Retina (tissue), 1 donor: ENCODE measurements at regions not wholly inside any gene's neighbourhood (a gene's known extent, or its start where the extent isn't known, plus 50 kb on each side); places are given as distances from the start of the nearest gene placed in this dataset.
"Not testable (repeated sequence)": the region's sequence is repeated elsewhere in the genome, so short reads cannot be mapped to it uniquely, and the experiment has no call there.

Experiments used
- DNase-seq: peaks from one replicate; pipeline ENCODE4 v3.0.0-alpha.2; 2016

DNA sequence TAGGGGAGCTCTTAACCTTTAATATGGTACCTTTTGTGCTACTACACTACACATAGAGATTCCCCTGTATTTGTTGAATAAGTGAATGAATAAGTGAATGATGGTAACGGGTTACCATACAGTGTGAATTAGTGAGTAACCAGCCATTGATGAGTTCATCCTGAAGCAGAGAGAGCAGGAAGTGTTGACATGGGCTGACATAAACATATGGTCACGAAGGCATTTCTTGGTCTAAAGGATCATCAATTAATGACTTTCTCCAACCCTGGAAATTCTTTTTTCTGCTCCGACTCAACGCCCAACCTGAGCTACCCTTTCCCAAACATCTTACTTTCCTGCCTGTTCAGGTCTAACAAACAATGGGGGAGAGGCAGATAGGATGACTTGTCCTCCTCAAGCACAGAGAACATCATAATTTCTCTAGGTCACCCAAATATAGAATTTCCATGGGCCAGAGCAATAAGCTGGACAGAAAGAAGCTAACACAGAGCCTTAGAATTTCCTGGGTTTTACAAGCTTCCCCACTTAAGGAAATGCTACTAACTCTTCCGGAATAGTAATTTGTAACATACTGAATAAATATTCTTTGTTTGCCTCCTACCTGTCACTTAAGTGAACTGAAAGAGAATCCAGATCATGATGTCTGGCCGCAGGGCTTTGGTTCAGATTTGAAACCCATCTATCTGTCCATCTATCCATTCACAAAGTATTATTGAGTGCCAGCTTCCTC is 114.7 kb upstream of the NGF start:
- no peak for DNase-seq

DNA sequence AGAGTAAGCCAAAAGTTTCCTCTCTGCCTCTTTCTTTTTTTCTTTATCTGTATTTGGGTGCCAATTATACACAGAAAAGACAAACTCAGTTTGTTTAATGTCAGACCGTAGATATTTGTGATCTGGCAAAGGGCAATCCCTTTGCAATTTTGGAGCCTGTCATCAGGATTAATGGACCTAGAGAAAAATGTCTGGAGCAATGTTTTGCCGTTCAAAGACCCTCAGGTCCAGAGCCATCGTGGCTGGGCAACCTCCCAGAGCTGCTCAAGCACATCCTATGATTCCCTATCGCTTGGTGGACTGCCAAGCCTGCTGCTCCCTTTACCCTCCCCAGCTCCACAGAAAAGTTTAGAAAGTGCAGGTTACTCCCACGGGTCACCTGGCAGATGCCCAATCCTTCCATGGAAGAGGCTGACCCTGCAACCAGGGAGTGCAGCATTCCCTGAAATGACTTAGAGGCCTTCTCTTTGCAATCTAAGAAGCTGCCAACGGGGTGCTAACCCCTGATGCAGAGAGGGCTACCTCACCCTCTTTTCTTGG is 112.5 kb upstream of the NGF start:
- no peak for DNase-seq

DNA sequence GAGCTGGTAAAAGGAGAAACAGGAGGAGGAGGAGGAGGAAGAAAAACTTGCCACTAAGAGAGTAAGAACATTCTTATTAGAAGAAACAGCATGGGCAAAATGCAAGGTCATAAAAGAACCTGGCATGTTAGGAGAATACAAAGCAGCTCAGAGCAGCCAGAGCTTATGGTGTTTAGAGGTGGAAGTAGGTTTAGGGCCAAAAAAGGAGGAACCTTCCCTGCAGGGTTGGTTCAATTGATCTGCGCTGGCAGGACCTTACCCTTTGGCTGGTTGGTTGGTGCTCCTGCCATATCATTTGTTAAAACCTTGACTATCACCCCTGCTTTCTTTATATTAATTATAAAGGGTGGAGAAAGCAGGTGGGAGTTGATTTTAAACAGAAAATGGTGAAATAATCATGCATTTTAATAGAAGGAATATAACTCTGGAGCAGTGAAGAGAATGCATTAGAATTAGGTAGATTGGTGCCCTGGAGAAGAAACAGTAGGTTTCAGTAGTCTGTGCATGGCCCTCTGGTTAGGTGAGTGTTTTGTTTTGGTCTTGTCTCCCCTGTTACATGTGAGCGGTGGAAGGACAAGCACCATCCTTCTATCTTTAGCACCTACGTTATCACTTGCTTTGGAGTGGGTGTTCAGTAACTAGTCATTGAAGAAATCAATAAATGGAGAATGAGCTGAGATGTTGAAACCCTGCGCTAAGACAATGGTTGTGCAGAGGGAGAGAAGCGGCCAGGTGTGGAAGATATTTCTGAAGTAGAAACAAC is 110.4 kb upstream of the NGF start:
- no peak for DNase-seq

DNA sequence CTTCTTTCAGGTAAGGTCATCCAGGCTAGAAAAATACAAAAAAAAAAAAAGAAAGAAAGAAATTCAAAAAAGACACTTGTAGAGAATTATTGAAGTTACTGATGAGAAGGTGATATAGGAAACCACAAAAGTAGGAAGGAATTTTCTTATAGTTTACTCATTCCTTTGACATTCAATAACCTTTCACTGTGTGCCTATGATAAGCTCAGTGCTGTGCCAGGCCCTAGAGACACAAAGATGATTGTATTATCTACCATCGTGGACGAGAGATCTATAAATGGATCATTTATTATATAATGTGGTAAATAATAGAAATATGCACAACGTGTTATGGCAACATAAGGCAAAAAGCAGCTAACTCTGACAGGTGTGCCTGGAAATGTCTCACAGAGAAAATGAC is 109.6 kb upstream of the NGF start:
- no peak for DNase-seq

DNA sequence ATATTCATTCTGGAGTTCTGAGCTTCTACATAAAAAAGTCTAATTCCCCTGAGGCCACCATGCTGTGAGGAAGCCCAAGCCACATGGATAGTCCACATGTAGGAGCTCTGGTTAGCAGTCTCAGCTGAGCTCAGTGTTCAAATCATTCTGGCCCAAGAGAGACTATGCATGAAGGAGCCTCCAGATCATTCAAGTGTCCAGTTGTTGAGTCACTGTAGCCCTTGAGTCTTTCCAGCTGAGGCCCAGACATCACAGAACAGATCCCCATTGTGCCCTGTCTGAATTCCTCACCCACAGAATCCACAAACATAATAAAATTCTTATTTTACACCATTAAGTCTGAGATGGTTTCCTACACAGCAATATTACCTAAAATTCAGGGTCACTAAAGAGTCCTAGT is 107.0 kb upstream of the NGF start:
- no peak for DNase-seq

DNA sequence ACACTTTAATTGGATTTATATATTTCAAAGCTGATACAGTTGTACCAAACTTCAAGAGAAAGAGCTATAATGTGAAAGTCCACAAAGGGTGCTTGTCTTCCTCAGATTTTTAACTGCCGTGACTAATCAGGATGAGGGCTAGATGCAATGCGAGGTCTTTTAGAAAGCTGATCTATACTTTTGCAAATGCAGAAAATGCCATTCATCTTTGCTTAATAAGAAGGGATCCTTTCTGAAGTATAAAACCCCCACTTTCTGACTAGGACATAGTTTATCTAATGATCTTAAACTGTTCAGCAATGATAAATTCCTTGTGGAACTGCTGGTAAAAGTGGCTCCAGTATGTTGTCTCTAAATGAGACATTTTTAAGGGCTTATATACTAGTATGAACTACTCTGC is 102.7 kb upstream of the NGF start:
- DNase-seq = no peak

DNA sequence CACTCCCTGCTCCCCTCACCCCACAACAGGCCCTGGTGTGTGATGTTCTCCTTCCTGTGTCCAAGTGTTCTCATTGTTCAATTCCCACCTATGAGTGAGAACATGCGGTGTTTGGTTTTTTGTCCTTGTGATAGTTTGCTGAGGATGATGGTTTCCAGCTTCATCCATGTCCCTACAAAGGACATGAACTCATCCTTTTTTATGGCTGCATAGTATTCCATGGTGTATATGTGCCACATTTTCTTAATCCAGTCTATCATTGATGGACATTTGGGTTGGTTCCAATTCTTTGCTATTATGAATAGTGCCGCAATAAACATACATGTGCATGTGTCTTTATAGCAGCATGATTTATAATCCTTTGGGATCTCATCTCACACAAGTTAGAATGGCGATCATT is 101.5 kb upstream of the NGF start:
- DNase-seq = not testable (repeated sequence)

DNA sequence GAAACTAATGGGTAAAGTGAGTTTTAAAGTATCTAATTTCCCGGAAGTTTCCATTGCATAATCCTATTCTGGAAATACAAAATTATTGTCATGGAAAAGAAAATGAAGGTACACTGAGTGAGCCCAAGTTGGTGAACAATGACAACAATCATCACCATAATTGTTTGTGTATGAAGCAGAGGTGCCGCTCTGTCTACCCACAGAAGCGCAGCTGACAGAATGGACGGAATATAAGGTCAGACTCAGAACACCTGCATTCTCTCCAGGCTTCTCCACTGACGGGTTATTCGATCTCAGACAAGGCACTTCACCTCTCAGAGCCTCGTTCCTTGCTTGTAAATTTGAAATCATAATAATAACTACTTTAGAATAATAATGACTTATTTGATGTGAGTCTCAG is 99.1 kb upstream of the NGF start:
- no peak for DNase-seq

DNA sequence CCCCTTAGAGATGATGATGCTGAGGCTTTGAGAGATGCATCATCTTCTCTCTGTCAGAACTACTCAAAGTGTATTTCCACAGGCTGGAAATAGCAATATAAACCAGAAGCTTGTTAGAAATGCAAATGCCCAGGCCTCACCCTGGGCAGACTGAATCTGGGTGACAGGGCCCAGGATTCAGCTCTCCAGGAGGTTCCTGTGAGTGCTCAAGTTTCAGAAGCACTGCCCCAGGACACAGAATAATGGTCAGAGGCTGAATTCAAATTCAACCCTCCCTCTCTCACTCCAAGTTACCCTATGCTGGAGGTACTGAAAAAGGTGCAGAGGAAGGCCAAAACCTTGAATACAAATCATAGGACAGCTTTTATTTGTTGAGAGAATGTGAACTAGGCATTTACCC is 98.5 kb upstream of the NGF start:
- no peak for DNase-seq

DNA sequence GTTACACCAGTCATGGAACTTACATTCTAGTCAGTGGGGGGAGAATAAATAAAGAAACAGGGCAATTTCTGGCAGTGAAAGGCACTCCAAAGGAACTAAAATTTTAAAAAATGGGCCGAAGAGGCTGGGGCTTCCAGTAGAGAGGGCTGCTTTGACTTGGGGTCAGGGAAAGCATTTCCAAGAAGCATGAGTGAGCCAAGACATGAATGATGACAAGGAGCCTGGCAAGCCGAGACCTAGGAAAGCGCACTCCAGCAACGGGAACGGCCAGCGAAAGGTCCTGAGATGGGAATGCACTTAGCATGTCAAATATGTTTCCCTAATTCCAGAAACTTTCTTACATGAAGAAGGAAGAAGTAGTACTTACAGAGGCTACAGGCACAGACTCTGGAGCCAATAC is 95.4 kb upstream of the NGF start:
- DNase-seq = no peak

DNA sequence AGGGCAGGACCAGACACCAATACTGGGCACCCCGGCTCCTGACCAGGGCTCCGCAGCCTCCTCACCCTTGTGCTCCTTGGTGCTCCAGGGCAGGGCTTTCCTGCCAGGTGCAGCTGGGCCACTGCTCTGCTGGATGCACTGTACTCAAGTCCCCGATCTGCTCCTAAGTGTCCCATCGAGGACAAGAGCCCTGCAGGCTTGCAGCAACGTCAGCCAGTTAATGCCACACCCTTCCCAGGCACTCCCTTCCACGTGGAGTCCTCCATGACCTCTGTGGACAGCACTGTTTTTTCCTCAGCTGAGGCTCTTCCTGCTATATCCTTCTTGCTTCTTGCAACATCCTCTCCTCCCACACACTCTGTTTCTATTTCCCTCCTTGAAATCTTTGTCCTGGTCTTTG is 94.0 kb upstream of the NGF start:
- no peak for DNase-seq

DNA sequence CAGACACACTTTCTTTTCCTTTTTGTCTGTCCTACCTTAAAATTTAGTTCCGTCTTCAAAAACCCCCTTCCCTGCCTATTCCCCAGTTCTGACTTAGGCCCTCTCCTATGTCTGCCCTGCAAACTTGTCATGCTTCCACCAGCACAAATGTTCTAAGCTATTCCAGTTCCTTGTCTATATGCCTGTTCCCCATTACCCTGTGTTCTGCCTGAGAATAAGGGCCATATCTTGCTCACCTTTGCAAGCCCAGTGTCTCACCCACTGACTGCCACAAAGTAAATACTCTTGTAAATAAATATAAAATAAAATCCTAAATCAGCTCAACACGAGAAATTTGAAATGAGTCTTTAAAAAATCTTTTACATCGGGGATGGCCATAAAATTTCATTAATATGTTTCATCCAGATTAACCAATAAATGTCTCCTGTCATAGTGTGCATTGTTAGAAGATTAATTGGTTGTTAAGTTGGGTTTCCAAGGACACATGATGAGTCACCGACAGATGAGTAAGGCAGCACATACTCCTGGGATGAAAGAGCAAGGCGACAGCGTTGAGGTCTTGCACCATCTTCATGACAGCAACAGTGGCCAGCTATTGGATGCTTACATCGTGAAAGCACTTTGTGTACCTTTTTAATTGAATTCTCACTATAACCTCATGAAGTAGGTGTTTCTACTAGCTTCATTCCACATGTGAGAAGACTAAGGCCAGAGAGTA is 92.6 kb upstream of the NGF start:
- no peak for DNase-seq

DNA sequence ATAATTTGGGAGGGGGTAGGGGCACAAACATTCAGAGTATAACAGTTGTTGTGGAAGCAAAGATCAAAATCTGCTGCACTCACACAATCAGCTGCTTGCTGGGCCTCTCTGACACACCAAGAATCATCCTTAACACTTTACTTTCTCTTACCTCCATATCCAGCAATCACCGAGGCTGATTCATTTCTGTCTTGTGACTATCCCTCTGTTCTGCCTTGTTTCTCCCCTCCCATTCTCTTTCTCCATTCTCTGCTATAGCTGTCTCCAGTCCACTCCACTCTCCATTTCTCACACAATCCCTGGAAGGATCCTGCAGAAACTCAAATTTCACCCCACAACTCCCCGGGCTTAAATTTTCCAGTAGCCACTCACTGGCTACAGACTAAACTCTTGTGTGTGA is 91.8 kb upstream of the NGF start:
- DNase-seq = no peak

DNA sequence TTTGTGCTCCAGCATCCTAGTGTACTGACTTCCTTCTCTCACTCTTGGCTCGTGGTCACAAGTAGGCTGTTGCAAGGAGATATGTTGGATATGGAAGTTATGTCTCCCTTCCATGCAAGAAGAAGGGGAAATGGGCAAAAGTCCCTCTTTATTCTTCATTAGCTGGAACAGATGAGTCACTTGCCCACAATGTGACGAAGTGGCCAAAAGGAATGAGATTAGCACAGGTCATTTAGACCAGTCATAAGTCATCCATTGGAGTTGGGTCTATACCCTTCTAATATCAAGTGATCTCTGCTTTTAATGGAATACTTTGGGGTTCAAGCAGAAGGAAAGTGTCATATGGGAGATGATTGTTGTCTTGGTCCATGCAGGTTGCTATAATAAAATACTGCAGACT is 91.2 kb upstream of the NGF start:
- DNase-seq = no peak

DNA sequence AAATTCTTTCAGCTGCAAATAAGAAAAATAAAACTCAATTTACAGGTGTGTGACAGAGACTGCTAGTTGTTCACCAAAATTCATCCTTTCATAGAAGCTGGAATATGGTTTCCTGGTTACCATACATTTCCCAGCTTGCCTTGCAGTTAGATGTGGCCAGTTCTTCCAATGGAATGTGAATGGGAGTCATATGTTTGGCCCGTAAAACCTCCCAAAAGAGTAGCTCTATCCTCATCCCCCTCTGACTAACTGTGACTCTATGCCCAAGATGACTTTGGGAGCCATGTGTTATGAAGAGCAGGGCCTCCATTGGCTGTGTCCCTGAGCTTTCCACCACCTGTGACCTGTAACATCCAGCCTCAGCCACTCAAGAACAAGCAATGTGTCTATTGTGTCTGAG is 90.6 kb upstream of the NGF start:
- DNase-seq = no peak

DNA sequence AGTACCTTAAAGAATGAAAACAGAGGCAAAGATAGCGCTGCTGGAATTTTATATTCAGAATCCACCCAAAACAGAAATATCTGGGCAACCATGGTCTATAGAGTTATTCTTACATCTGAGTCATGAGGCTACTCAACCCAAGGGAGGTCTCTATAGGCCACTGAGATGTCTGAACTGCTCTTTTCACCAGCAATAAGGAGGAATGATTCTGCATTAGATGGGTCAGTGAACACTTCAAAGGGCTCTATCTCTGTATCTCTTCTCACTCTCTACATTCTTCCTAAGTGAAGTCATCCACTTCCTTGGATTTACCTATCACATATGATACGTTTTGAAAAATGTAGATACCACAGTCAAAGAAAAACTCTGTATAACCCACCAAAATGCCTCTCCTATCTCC is 90.2 kb upstream of the NGF start:
- DNase-seq = no peak

DNA sequence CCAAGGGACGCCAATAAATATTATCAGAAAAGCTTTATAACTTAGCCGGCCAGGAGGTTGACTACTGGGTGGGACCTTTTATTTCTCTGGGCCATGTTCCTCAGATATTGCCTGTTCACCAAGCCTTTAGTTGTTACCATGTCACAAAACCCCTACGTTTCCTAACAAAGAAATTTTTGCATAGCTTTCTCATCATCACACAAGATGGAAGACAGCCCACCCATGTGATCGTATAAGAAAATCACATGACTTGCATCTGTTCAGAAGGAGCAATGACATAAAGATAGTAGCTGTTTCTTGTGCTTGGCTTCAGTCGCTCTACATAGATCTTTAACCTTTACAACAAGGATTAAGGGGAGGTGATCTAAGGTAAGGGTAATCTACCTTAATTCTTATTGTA is 88.9 kb upstream of the NGF start:
- no peak for DNase-seq

DNA sequence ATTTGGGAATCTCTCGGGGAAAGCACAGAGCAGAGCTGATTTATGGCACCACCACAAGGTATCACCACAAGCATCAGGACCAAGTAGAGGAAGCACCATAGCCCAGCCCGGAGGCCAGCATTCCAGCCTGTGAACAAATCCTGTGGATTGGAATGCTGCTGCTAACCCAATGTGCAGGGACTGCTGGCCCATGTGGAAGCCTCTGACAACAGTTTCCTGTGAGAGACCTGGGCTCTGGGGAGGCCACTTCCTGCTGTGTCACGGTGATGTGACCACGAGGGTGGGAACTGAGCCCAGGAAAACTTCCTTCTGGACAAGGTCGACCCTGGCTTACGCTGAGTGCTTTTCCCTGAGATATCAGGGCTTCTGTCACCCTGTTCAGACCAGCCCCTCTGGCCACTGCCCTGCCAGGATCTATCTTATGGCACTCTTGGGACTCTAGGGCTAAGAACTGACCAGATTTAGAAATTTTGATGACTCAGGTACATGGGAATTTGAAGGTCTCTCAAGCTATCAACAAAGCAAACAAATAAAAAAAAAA is 88.3 kb upstream of the NGF start:
- DNase-seq = no peak

DNA sequence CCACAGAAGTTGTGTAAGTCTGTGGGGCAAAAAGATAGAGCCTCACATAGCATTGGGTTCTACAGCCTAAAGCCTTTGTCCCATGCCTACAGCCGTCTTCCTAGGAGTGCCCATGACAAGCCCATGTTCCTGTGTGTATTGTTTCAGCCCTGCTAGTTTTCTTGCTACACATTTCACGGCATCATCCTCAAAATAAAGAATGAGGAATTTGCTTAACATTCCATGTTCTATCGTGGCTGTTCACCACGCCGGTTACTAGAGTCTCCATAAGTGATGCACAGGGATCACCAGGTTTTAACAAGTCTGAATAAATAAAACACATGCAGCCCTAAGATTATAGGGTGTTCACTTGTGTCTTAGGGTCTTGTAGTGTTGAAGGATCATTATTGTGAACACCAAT is 87.4 kb upstream of the NGF start:
- no peak for DNase-seq

DNA sequence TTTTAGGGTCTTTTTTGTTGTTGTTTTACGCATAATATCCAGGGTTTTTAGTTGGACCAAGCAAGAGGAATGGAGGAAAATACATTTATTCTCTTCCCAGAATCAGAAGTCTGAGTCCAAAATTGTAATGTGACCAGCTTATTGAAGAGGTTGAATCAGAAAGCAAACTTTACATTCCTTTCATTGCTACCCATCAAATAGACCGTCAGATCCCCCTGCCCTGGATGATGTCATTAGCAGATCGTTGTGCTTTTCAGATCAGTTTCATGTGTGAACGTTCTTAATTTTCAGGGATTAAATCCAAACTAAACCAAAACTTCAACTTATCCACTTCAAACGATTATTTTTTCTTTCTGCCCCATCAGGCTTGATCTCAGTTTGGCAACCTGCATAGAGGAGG is 85.7 kb upstream of the NGF start:
- DNase-seq = no peak

DNA sequence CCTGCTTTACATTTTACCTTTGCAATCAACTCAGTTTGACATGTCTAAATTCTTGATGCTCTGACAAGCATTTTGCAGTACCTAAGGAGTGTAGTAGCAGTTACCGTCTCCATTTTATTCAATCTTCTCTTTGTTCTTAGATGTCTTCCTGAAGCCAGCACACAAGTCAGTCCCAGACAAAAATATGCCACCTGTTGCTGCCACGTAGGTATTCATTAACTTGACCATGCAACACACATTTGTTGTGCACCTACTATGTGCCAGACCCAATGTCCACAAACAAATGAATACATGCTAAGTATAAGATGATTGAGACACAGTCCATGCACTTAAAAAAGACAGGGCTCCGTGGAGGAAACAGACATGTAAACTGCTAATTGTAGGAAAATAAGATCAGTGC is 81.5 kb upstream of the NGF start:
- no peak for DNase-seq

DNA sequence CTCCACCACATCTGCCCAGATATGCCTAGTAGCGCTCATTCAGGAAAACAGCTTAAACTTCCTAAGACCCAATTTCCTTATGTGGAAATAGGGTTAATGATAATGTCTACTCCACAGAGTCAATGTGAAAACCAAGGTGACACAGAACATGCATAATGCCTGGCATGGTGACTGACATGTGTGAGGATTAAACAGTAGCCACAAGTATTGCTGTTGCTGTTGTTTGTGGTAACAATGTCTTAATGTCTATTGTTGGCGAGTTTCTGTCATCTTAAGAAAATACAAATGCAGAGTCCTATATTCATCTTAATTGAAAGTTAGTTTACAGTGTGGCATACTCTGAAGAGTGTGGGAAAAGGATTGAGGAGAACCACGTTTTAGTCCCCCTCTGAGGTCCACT is 75.6 kb upstream of the NGF start:
- no peak for DNase-seq

DNA sequence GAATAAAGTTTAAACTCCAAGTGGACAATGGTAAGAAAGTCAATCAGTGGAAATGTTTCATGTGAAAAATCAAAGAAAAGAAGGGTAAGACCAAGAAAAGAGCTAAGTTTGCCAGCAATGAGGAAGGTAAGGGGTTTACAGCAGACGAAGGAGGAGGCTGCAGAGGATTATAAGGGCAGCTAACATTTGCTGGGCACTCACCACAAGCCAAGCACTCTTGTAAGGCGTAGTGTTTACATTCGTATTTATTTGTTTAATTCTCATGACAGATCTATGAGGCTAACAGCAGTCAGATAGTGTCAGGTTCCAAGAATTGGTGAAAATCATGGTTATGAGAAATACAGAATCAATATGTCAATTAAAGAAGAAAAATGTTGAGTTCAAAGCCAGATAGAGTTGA is 75.2 kb upstream of the NGF start:
- DNase-seq = no peak

DNA sequence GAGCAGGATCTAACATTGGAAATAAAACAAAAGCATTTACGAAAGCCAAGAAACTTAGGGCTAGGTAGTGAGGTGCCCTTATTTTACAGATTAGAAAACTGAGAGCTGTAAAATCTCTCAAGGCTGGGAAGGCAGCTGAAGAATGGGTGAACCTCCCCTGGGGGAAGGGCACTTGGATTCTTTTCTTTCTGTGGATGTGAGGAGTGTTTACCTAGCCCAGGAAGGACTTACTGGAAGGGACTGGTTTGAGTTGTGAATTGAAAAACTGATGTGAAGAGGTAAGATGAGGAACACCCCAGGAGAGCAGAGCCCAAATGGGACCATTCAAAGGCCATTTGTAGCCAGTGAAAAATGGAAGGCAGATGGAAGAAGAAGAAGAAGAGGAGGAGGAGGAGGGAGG is 74.7 kb upstream of the NGF start:
- no peak for DNase-seq
